Activated CD4-positive, alpha-beta T cell treated with anti-CD3 and anti-CD28 coated beads, Interleukin-10, Interleukin-2, amounts not matched to agents 100 ng/mL and 50 ng/mL, durations not matched to agents 16 hours and 8 hours (primary cell): ENCODE measurements at regions not wholly inside any gene's neighbourhood (a gene's known extent, or its start where the extent isn't known, plus 50 kb on each side); places are given as distances from the start of the nearest gene placed in this dataset.
"Not testable (repeated sequence)": the region's sequence is repeated elsewhere in the genome, so short reads cannot be mapped to it uniquely, and the experiment has no call there.

Experiments
- DNase-seq: peaks from one replicate; pipeline ENCODE4 v3.0.0-alpha.2; 2020

DNA sequence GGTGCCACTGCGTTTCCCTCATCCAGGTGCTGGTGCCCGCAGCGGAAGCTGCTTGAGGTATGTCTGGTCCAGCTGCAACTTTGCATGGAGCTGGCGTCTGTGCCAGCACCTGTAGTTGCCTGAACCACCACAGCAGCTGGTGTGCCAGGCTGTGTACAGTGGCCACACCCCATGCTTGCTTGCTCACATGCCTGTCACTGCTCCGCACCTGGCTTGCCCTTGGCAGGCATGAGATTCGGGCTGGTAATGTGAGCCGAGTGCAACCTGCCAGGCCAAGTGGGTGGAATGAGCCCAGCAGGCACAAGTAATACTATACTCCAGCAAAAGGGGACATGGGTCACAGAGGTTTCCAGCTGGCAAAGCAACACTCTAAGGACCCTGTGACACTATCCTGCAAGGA, 1123.3 kb upstream of the ACVR2A start:
- DNase-seq = no peak

DNA sequence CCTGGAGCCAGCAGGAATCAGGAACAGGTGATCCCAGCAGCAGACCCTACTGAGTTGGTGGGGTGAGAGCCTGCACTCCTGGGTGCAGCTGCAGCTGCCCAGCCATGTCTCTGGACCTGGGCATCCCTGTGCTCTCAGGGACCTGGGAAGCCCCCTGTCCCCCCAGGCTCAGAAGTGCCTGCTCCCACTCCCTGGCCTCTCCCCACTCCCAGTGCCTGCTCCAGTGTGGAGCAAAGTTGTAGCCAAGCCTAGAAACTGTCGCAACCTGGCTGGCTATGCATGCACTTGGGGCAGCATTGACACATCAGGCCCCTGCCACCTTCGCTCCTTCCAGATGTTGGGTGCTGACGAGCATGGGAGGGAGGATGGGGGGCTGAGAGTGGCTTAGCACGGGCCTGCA, 1124.7 kb upstream of the ACVR2A start:
- no peak for DNase-seq

GRCh38 chr2:146716591-146716990, 1128.2 kb upstream of the ACVR2A start:
- no peak for DNase-seq

DNA sequence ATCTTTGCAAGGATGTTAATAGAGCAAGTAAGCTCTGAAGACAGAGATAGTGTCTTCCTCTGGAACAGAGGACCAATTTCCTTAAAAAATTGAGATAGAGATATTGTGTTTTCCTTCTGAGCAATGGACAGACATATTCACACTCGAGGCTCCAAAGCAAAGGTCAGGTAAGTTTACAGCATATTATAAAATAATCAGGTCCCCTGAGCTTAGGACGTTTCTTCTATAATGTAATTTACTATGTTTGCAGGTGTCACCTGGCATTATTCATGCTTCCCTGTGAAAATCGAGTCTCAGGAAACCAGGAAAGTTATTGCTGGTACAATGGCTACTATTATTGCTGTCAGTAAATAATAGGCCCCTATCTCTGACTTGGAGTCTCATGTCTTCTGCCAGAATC, 1135.8 kb upstream of the ACVR2A start:
- DNase-seq = no peak

DNA sequence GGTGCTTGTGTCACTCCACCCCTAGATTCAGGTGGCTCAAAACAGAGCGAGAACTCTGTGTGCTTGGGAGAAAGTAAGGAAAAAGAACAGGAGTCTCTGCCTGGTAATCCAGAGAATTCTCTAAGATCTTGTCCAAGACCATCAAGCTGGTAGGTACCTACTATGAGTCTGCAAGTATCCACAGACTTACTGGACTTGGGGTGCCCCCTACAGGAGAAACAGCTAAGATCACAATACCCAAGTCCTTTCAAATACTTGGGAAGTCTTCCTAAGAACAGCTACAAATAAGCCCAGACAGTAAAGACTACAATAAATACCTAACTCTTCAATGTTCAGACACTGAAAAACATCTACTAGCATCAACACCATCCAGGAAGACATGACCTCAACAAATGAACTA, 1143.6 kb upstream of the ACVR2A start:
- peak; percentile 9 for DNase-seq

DNA sequence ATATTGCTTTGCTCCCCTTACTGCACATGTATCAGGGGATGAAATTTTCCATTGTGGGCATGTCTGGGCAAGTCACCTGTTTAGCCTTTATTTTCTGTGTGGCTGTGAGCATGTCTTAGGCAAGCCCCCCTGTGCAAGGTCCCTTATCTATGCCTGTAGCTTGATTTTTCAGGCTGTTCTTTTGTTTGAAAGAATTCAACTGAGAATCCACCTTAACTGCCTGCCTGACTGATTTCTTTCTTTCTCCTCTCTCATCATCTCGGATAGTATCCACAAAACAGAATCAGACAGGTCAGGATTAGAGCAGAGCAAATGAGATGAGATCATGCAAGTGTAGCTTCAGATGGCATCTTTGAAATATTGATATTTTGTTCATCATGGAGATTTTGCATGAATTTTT, 1147.5 kb upstream of the ACVR2A start:
- no peak for DNase-seq

DNA sequence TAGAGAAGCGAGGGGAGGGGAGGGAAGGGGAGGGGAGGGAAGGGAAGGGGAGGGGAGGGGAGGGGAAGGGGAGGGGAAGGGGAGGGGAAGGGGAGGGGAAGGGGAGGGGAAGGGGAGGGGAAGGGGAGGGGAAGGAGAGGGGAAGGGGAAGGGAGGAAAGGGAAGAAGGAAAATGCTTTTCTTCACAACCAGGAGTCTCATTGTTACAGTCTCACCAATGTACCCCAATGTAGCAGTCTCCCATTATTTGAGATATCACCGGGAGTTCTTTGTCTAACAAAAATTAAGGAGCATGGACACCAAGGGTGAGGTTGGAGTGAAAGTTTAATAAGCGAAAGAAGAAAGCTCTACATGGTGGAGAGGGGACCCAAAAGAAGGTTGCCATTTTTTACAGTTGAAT, 1148.0 kb upstream of the ACVR2A start:
- DNase-seq = not testable (repeated sequence)

DNA sequence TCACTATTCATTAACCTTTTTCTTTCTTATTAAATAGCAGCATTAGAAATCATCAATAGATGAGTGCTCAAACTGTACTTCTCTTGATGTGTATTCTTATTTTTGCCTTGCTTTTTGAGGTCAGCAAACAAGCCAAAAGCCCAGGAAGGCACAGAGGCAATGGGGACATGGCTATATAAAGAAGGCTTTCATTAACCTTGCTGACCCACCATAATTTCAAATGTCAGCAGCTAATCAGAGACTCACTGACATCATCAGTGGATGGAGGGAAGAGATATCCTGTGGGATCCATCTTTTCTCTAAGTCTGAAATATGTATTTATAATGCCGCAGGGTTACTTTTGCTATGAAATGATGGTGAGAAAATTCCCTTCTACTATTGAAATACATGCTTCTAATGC, 1162.8 kb upstream of the ACVR2A start:
- DNase-seq = no peak

DNA sequence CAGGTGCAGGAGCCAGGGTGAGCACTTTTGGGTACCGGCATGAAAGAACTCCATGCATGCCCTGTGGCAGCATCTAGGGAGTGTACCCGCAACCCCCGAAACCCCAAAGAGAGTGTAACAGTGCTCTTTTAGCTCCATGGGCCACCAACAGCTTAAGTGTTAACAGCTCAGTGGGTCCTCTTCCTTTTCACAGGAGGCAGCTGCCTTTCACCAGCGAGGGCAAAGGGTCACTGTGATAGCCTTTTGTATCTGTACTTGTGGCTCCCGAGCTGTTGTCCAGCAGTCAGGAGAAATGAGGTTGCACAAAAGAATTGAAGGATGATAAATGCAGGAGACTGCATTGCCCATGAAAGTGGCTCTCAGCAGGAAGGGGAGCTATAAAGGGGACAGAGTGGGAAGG, 1166.3 kb upstream of the ACVR2A start:
- no peak for DNase-seq

GRCh38 chr2:146677280-146677679, 1167.5 kb upstream of the ACVR2A start:
- no peak for DNase-seq

- no peak for DNase-seq
Observed at GRCh38 chr2:146669735-146670134, 1175.1 kb upstream of the ACVR2A start.

DNA sequence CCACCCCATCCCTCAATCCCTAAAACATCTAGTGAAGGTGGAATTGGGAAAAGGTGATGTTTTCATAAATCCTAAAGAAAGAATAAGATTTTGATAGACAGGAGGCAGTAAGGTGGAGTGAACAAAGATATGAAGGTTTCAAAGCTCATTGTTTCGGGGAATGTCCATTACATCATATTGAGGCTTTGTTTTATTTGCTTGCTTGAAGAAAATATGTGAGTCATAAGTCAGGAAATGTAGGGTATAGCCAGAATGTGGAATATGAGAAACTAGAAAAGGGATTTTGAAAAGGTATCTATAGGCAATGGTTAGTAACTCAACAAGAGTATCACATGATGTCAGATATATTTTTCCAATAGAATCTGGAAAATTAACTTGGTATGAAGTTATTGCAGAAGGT, 1178.5 kb upstream of the ACVR2A start:
- no peak for DNase-seq

GRCh38 chr2:146665800-146666199, 1179.0 kb upstream of the ACVR2A start:
- no peak for DNase-seq

GRCh38 chr2:146661473-146662096, 1183.2 kb upstream of the ACVR2A start:
- peak; percentile 2 for DNase-seq

- DNase-seq = no peak
Observed at GRCh38 chr2:146659976-146660375, 1184.9 kb upstream of the ACVR2A start.

DNA sequence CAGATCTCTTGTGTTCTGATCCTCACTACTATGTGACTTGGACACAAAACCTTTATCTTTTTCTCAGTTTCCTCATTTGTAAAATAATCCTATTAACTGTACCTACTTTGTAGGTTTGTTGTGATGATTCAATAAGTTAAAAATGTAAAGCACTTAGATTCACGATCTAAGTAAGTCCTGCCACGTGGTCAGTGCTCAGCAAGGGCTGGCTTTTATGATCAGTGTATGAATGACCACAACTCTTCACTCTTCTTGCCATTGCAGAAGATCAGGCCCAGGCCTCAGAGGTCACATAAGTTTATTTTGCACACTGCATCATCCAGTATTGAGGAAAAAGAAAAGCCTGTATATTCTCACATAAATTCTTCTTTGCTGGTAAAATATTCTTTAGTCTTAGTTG, 1192.5 kb upstream of the ACVR2A start:
- no peak for DNase-seq

GRCh38 chr2:146651361-146651760, 1193.5 kb upstream of the ACVR2A start:
- DNase-seq = no peak

GRCh38 chr2:146642066-146642465, 1202.8 kb upstream of the ACVR2A start:
- no peak for DNase-seq

GRCh38 chr2:146634230-146635097, 1210.4 kb upstream of the ACVR2A start:
- DNase-seq = no peak

GRCh38 chr2:146633159-146633558, 1211.7 kb upstream of the ACVR2A start:
- no peak for DNase-seq

GRCh38 chr2:146632707-146633106, 1212.1 kb upstream of the ACVR2A start:
- DNase-seq = no peak

DNA sequence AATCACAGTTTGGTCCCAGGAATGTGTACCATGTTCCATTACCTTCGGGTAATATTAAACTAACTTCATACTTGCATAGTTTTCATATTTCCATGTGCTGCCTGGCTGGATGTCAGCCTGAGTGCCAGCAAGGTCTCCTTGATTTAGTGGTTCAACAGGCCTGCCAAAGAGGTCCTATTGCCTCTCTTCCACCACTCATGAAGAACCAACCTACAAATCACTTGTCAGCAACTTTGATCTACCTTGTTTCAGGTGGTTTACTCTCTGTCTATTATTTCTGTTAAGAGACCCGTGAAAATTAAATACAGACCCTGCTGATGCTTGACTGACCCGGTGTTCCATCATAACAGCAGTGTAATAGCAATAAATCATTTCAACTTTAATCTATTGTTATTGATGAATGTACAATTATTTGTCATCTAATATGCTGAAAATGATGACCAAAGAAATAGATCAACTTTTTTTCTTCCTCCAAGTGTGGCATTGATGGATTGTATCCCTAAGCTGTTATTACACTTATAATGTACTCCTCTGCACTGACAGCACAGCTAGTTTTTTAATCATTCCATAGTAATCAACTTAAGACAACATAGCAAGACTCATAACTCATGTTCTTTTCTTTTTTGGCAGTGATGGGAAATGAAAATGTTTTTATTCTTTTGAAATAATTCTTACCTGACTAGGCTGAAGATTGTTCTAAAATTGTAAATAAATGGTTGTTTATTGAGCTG, 1220.2 kb upstream of the ACVR2A start:
- DNase-seq = no peak

- DNase-seq = no peak
Observed at GRCh38 chr2:146623771-146624170, 1221.1 kb upstream of the ACVR2A start.

GRCh38 chr2:146621656-146622055, 1223.2 kb upstream of the ACVR2A start:
- no peak for DNase-seq
